ENCODE measurements at regions not wholly inside any gene's neighbourhood (a gene's known extent, or its start where the extent isn't known, plus 50 kb on each side); places are given as distances from the start of the nearest gene placed in this dataset.

DNA sequence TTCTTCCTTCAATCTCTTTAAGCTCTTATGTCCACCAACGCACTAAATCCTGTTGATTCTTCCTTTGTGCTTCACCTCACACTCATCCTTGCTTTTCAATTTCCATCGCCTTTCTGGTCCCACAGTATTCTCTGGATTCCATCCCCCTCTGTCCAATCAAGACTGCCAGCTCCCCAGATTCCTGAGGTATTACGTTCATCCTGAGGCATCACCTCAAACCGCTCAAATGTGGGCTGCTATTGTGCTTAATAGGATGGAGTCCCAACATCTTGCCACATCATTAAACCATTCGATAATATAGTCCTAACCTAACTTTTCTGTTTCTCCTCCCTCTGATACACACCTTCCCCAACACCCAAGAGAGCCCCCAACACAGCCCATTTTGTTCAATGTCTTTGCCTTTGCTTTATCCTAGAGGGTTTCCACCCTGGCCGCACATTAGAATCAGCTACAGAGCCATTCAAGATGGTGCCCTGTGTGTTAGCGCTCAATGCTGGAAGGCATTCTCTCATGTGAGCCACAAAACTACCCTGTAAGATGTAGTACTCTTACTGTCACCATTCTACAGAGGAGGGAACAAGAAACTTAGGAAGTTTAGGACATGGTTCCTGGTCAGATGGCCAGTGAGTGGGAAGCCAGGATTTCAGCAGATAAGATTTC is 79.5 kb upstream of the LEP start:
- no peak for TF ChIP-seq EP300 (IDR thresholded peaks at IDR 0.05; ENCODE audit: borderline replicate concordance)
- no peak for TF ChIP-seq TEAD4 (IDR thresholded peaks at IDR 0.05)
- TF ChIP-seq RAD21 (IDR thresholded peaks at IDR 0.05; ENCODE audit: low read depth) = no peak
- no peak for TF ChIP-seq ZBTB7A (IDR thresholded peaks at IDR 0.05; ENCODE audit: low read depth)
- no peak for TF ChIP-seq YY1 (IDR thresholded peaks at IDR 0.05; ENCODE audit: low read depth)
- TF ChIP-seq, protein P1, sequence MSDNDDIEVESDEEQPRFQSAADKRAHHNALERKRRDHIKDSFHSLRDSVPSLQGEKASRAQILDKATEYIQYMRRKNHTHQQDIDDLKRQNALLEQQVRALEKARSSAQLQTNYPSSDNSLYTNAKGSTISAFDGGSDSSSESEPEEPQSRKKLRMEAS (IDR thresholded peaks at IDR 0.05) = no peak
- no peak for TF ChIP-seq NFIC (IDR thresholded peaks at IDR 0.05)
- TF ChIP-seq TCF12 (IDR thresholded peaks at IDR 0.05; ENCODE audit: low read depth) = no peak
- no peak for TF ChIP-seq CREB1 (IDR thresholded peaks at IDR 0.05; ENCODE audit: low read depth)
- no peak for TF ChIP-seq REST (IDR thresholded peaks at IDR 0.05; ENCODE audit: low read depth)
- TF ChIP-seq TAF1 (IDR thresholded peaks at IDR 0.05; ENCODE audit: low read depth) = no peak
- TF ChIP-seq, protein P2, sequence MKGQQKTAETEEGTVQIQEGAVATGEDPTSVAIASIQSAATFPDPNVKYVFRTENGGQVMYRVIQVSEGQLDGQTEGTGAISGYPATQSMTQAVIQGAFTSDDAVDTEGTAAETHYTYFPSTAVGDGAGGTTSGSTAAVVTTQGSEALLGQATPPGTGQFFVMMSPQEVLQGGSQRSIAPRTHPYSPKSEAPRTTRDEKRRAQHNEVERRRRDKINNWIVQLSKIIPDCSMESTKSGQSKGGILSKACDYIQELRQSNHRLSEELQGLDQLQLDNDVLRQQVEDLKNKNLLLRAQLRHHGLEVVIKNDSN (IDR thresholded peaks at IDR 0.05) = no peak
- no peak for TF ChIP-seq EGR1 (IDR thresholded peaks at IDR 0.05)
- no peak for TF ChIP-seq CEBPB (IDR thresholded peaks at IDR 0.05)

All from Ishikawa (cell line).